ENCODE measurements at regions not wholly inside any gene's neighbourhood (a gene's known extent, or its start where the extent isn't known, plus 50 kb on each side); places are given as distances from the start of the nearest gene placed in this dataset.
"Not testable (repeated sequence)": the region's sequence is repeated elsewhere in the genome, so short reads cannot be mapped to it uniquely, and the experiment has no call there.

GRCh38 chr13:21913010-21913409 is 242.1 kb downstream of the FGF9 start:
- peaks cover 9% of the 10 kb centered on the region for H3K9me3 ChIP-seq (ENCODE audit: control insufficient read depth, insufficient read depth, low read depth, low read length)
- no peak overlapping the region for H3K9ac ChIP-seq (ENCODE audit: low read length)
- H3K27me3 ChIP-seq (ENCODE audit: control insufficient read depth, insufficient read depth, low read length): no peaks in the 10 kb centered on the region
- peaks cover 18% of the 10 kb centered on the region for H3K4me1 ChIP-seq (ENCODE audit: control insufficient read depth, insufficient read depth, low read length)
- no peak overlapping the region for H3K4me3 ChIP-seq (ENCODE audit: low read depth, low read length)
- no peak overlapping the region for H3K27ac ChIP-seq (ENCODE audit: low read depth, low read length)
- no peaks in the 10 kb centered on the region for H3K36me3 ChIP-seq (ENCODE audit: control insufficient read depth, insufficient read depth, low read length)

GRCh38 chr13:21917086-21918015 is 246.5 kb downstream of the FGF9 start:
- Histone ChIP-seq H3K4me3 (ENCODE audit: low read depth, low read length) (no peak overlapping the region), H3K36me3 (ENCODE audit: control insufficient read depth, insufficient read depth, low read length) (no peaks in the 10 kb centered on the region), H3K4me1 (ENCODE audit: control insufficient read depth, insufficient read depth, low read length) (peaks cover 8% of the 10 kb centered on the region; the same call in 1 of the 2 replicates), H3K27me3 (ENCODE audit: control insufficient read depth, insufficient read depth, low read length) (no peaks in the 10 kb centered on the region), H3K9me3 (ENCODE audit: control insufficient read depth, insufficient read depth, low read depth, low read length) (peaks cover 17% of the 10 kb centered on the region), H3K27ac (ENCODE audit: low read depth, low read length) (no peak overlapping the region), H3K9ac (ENCODE audit: low read length) (no peak overlapping the region)

- not testable (repeated sequence) for H3K36me3 ChIP-seq (ENCODE audit: control insufficient read depth, insufficient read depth, low read length); H3K27ac ChIP-seq (ENCODE audit: low read depth, low read length); H3K9ac ChIP-seq (ENCODE audit: low read length); H3K4me1 ChIP-seq (ENCODE audit: control insufficient read depth, insufficient read depth, low read length); H3K4me3 ChIP-seq (ENCODE audit: low read depth, low read length); H3K27me3 ChIP-seq (ENCODE audit: control insufficient read depth, insufficient read depth, low read length)
- peaks cover 17% of the 10 kb centered on the region for H3K9me3 ChIP-seq (ENCODE audit: control insufficient read depth, insufficient read depth, low read depth, low read length)
These were observed 249.9 kb downstream of the FGF9 start for GRCh38 chr13:21920802-21921201.

- Histone ChIP-seq H3K9ac (ENCODE audit: low read length) (no peak overlapping the region), H3K9me3 (ENCODE audit: control insufficient read depth, insufficient read depth, low read depth, low read length) (peaks cover 8% of the 10 kb centered on the region), H3K27ac (ENCODE audit: low read depth, low read length) (no peak overlapping the region), H3K36me3 (ENCODE audit: control insufficient read depth, insufficient read depth, low read length) (no peaks in the 10 kb centered on the region), H3K4me1 (ENCODE audit: control insufficient read depth, insufficient read depth, low read length) (peaks cover 13% of the 10 kb centered on the region; the same call in 1 of the 2 replicates), H3K27me3 (ENCODE audit: control insufficient read depth, insufficient read depth, low read length) (no peaks in the 10 kb centered on the region), H3K4me3 (ENCODE audit: low read depth, low read length) (no peak overlapping the region)
These were observed 254.1 kb downstream of the FGF9 start for GRCh38 chr13:21924958-21925357.

- Histone ChIP-seq H3K36me3 (ENCODE audit: control insufficient read depth, insufficient read depth, low read length) (no peaks in the 10 kb centered on the region), H3K27me3 (ENCODE audit: control insufficient read depth, insufficient read depth, low read length) (no peaks in the 10 kb centered on the region), H3K9me3 (ENCODE audit: control insufficient read depth, insufficient read depth, low read depth, low read length) (peaks cover 8% of the 10 kb centered on the region), H3K9ac (ENCODE audit: low read length) (no peak overlapping the region), H3K4me1 (ENCODE audit: control insufficient read depth, insufficient read depth, low read length) (peaks cover 13% of the 10 kb centered on the region; the same call in 1 of the 2 replicates), H3K27ac (ENCODE audit: low read depth, low read length) (no peak overlapping the region), H3K4me3 (ENCODE audit: low read depth, low read length) (no peak overlapping the region)
These were observed 254.8 kb downstream of the FGF9 start for GRCh38 chr13:21925720-21926119.

- H3K36me3 ChIP-seq (ENCODE audit: control insufficient read depth, insufficient read depth, low read length): no peaks in the 10 kb centered on the region
- H3K27ac ChIP-seq (ENCODE audit: low read depth, low read length): no peak overlapping the region
- H3K4me3 ChIP-seq (ENCODE audit: low read depth, low read length): no peak overlapping the region
- peaks cover 10% of the 10 kb centered on the region; the same call in 1 of the 2 replicates for H3K4me1 ChIP-seq (ENCODE audit: control insufficient read depth, insufficient read depth, low read length)
- no peaks in the 10 kb centered on the region for H3K27me3 ChIP-seq (ENCODE audit: control insufficient read depth, insufficient read depth, low read length)
- H3K9me3 ChIP-seq (ENCODE audit: control insufficient read depth, insufficient read depth, low read depth, low read length): peaks cover 2% of the 10 kb centered on the region; the same call in 1 of the 2 replicates
- H3K9ac ChIP-seq (ENCODE audit: low read length): no peak overlapping the region
These were observed 258.5 kb downstream of the FGF9 start for GRCh38 chr13:21929400-21929799.

- Histone ChIP-seq H3K9ac (ENCODE audit: low read length) (no peak overlapping the region), H3K36me3 (ENCODE audit: control insufficient read depth, insufficient read depth, low read length) (no peaks in the 10 kb centered on the region), H3K4me1 (ENCODE audit: control insufficient read depth, insufficient read depth, low read length) (peaks cover 6% of the 10 kb centered on the region; the same call in 1 of the 2 replicates), H3K4me3 (ENCODE audit: low read depth, low read length) (no peak overlapping the region), H3K27ac (ENCODE audit: low read depth, low read length) (no peak overlapping the region), H3K9me3 (ENCODE audit: control insufficient read depth, insufficient read depth, low read depth, low read length) (peaks cover 3% of the 10 kb centered on the region), H3K27me3 (ENCODE audit: control insufficient read depth, insufficient read depth, low read length) (no peaks in the 10 kb centered on the region)
These were observed 259.7 kb downstream of the FGF9 start for GRCh38 chr13:21930536-21930935.

GRCh38 chr13:21932578-21932977 is 261.7 kb downstream of the FGF9 start:
- no peak overlapping the region for H3K27ac ChIP-seq (ENCODE audit: low read depth, low read length)
- H3K27me3 ChIP-seq (ENCODE audit: control insufficient read depth, insufficient read depth, low read length): no peaks in the 10 kb centered on the region
- no peak overlapping the region for H3K9ac ChIP-seq (ENCODE audit: low read length)
- no peaks in the 10 kb centered on the region for H3K36me3 ChIP-seq (ENCODE audit: control insufficient read depth, insufficient read depth, low read length)
- H3K4me3 ChIP-seq (ENCODE audit: low read depth, low read length): no peak overlapping the region
- 0 out of 2 replicates have a peak, but pooled peaks cover 4% of the 10 kb centered on the region for H3K4me1 ChIP-seq (ENCODE audit: control insufficient read depth, insufficient read depth, low read length)
- peaks cover 6% of the 10 kb centered on the region for H3K9me3 ChIP-seq (ENCODE audit: control insufficient read depth, insufficient read depth, low read depth, low read length)

GRCh38 chr13:21932996-21933395 is 262.1 kb downstream of the FGF9 start:
- H3K27me3 ChIP-seq (ENCODE audit: control insufficient read depth, insufficient read depth, low read length): no peaks in the 10 kb centered on the region
- H3K36me3 ChIP-seq (ENCODE audit: control insufficient read depth, insufficient read depth, low read length): no peaks in the 10 kb centered on the region
- H3K27ac ChIP-seq (ENCODE audit: low read depth, low read length): no peak overlapping the region
- H3K9ac ChIP-seq (ENCODE audit: low read length): no peak overlapping the region
- no peak overlapping the region for H3K4me3 ChIP-seq (ENCODE audit: low read depth, low read length)
- peaks cover 6% of the 10 kb centered on the region for H3K9me3 ChIP-seq (ENCODE audit: control insufficient read depth, insufficient read depth, low read depth, low read length)
- H3K4me1 ChIP-seq (ENCODE audit: control insufficient read depth, insufficient read depth, low read length): 0 out of 2 replicates have a peak, but pooled peaks cover 4% of the 10 kb centered on the region

GRCh38 chr13:21934284-21934683 is 263.4 kb downstream of the FGF9 start:
- H3K9me3 ChIP-seq (ENCODE audit: control insufficient read depth, insufficient read depth, low read depth, low read length): peaks cover 6% of the 10 kb centered on the region
- no peaks in the 10 kb centered on the region for H3K27me3 ChIP-seq (ENCODE audit: control insufficient read depth, insufficient read depth, low read length)
- H3K4me1 ChIP-seq (ENCODE audit: control insufficient read depth, insufficient read depth, low read length): 0 out of 2 replicates have a peak, but pooled peaks cover under 1% of the 10 kb centered on the region
- H3K9ac ChIP-seq (ENCODE audit: low read length): no peak overlapping the region
- no peaks in the 10 kb centered on the region for H3K36me3 ChIP-seq (ENCODE audit: control insufficient read depth, insufficient read depth, low read length)
- no peak overlapping the region for H3K27ac ChIP-seq (ENCODE audit: low read depth, low read length)
- H3K4me3 ChIP-seq (ENCODE audit: low read depth, low read length): no peak overlapping the region

- Histone ChIP-seq H3K9me3 (ENCODE audit: control insufficient read depth, insufficient read depth, low read depth, low read length) (peaks cover 9% of the 10 kb centered on the region), H3K36me3 (ENCODE audit: control insufficient read depth, insufficient read depth, low read length) (no peaks in the 10 kb centered on the region), H3K9ac (ENCODE audit: low read length) (no peak overlapping the region), H3K4me3 (ENCODE audit: low read depth, low read length) (no peak overlapping the region), H3K27ac (ENCODE audit: low read depth, low read length) (no peak overlapping the region), H3K4me1 (ENCODE audit: control insufficient read depth, insufficient read depth, low read length) (no peaks in the 10 kb centered on the region), H3K27me3 (ENCODE audit: control insufficient read depth, insufficient read depth, low read length) (no peaks in the 10 kb centered on the region)
These were observed 265.8 kb downstream of the FGF9 start for GRCh38 chr13:21936674-21937073.
